ENCODE measurements at regions not wholly inside any gene's neighbourhood (a gene's known extent, or its start where the extent isn't known, plus 50 kb on each side); places are given as distances from the start of the nearest gene placed in this dataset.

DNA sequence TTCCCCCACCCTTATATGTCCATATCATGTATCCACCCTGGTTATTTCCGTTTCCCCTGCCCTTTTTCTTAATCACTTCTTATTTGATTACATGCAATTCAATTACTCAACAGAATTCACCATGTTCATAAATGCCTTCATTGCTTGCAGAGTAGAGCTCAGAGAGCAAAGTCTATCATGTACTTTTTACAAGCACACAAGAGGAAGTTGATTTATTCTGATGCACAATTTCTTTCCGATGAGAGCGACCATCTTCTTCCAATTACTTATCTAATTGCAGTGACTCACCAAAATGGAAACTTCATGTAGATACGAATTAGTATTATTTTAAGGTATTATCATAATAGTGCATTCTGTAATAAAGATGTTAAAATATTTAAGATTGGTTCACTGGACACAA is 430.5 kb upstream of the KLF6 start:
- no peak for TF ChIP-seq GATA3 (IDR thresholded peaks at IDR 0.05; ENCODE audit: low read depth, low read length)
- no peak for TF ChIP-seq GATA2 (IDR thresholded peaks at IDR 0.05; ENCODE audit: low read depth, low read length)

DNA sequence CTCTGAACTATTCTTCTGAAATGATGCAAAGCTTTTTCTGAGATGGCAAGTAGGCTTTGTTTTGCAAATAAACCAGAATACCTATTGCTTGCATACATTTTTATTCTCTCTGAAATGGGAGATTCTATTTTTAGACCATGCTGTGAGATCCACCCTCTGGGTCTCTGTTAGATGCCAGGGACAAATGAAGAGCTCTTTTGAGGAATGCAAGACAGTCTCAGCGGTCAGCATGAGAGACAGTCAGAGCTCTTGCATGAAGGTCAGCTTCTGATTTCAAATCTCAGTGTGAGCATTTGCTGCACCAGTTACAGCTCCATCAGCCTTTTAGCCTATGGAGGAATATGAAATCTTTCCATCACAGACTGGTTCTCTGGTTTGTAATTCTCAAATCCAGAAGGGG is 429.9 kb upstream of the KLF6 start:
- TF ChIP-seq GATA3 (IDR thresholded peaks at IDR 0.05; ENCODE audit: low read depth, low read length) (no peak), GATA2 (IDR thresholded peaks at IDR 0.05; ENCODE audit: low read depth, low read length) (no peak)

DNA sequence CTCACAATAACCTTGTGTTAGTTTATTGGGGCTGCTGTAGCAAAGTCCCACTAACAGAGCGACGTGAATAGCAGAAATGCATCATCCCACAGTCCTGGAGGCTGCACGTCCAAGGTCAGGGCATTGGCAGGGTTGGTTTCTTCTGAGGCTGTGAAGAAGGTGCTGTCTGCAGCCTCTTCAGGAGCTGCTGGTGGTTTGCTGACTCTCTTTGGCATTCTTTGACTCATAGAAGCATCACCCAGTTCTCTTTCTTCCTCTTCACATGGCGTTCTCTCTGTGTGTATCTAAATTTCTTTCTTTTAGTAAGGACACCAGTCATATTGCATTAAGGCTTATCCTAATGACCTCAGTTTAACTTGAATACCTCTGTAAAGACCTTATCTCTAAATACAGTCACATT is 428.4 kb upstream of the KLF6 start:
- TF ChIP-seq GATA3 (IDR thresholded peaks at IDR 0.05; ENCODE audit: low read depth, low read length): no peak
- TF ChIP-seq GATA2 (IDR thresholded peaks at IDR 0.05; ENCODE audit: low read depth, low read length): no peak

DNA sequence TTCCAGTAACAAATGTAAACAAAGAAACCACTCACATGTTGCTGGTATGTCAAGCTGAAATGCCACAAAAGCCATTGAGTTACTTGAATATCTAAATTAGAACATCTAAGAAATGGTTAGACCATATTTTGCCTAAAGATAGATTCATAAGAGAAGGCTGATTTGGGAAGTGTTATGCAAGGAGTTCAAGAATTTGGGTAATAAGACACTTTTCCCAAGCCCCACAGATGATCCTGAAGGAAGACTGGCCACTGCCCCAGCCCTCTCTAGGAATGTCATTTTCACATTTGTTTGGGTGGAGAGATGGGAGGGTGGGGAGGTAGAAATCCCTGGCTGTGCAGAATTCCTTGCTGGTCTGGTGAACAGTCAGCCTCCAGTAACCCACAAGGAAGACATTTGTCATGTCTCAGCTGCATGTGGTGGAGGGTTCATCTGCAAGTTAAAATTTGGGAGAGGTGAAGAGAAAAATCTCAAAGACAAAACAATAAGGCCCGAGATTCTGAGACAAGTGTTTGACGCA is 427.2 kb upstream of the KLF6 start:
- TF ChIP-seq GATA3 (IDR thresholded peaks at IDR 0.05; ENCODE audit: low read depth, low read length) (no peak), GATA2 (IDR thresholded peaks at IDR 0.05; ENCODE audit: low read depth, low read length) (no peak)

DNA sequence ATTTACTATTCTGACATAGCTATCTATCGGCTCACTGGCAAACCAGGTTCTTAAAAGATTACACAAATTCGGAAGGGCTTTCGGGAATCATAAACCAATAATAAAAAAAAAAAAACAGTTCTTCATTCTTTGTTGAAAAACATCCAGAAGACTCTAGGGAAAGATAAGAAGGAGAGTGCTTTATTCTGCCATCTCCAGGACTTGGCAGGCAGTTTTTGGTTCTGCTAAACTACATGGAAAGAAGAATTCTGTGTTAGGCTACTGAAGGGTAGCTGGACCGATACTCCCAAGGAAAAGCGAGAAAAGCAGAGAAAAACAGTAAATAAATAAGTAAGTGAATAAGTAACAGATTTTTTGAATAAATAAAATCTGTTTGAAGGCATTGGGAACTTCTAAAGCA is 423.5 kb upstream of the KLF6 start:
- no peak for TF ChIP-seq GATA3 (IDR thresholded peaks at IDR 0.05; ENCODE audit: low read depth, low read length)
- no peak for TF ChIP-seq GATA2 (IDR thresholded peaks at IDR 0.05; ENCODE audit: low read depth, low read length)

DNA sequence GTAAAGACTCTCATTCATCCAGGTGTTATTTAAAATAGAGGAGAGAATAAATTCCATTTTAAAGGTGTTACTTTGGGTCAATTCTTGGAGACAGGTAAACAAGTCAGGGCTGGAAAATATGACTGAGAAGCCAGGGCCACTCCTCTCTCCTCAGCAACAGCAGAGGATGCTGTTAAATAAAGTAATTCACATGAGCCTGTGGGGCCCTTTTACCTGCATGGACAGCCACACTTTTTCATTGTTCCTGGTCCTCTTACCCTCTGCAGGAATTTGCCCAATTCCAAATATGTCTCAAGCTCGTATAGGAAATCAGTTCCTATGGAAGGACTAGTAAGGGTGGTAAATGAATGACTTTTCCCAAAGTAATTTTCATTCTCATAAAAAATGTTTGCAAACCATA is 420.1 kb upstream of the KLF6 start:
- TF ChIP-seq GATA3 (IDR thresholded peaks at IDR 0.05; ENCODE audit: low read depth, low read length): no peak
- TF ChIP-seq GATA2 (IDR thresholded peaks at IDR 0.05; ENCODE audit: low read depth, low read length): no peak

DNA sequence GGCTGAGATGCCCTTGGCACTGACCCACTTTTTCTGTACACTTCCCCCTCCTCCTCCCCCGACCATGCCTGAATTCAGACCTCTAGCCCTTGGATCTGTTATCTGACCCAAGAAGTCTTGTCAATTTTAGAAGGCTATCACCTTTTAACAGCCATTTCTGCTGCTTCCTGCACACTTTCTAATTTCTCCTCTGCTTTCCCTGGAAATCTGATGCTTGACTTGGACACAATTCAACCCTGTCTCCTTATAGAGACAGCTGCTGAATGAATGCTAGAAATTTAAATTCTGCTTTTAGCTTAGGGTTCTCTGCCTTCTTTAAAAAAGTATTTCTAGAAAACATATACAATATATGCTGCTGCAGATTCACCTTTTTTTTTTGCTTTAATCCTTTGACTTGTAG is 417.9 kb upstream of the KLF6 start:
- TF ChIP-seq GATA3 (IDR thresholded peaks at IDR 0.05; ENCODE audit: low read depth, low read length) (no peak), GATA2 (IDR thresholded peaks at IDR 0.05; ENCODE audit: low read depth, low read length) (no peak)

DNA sequence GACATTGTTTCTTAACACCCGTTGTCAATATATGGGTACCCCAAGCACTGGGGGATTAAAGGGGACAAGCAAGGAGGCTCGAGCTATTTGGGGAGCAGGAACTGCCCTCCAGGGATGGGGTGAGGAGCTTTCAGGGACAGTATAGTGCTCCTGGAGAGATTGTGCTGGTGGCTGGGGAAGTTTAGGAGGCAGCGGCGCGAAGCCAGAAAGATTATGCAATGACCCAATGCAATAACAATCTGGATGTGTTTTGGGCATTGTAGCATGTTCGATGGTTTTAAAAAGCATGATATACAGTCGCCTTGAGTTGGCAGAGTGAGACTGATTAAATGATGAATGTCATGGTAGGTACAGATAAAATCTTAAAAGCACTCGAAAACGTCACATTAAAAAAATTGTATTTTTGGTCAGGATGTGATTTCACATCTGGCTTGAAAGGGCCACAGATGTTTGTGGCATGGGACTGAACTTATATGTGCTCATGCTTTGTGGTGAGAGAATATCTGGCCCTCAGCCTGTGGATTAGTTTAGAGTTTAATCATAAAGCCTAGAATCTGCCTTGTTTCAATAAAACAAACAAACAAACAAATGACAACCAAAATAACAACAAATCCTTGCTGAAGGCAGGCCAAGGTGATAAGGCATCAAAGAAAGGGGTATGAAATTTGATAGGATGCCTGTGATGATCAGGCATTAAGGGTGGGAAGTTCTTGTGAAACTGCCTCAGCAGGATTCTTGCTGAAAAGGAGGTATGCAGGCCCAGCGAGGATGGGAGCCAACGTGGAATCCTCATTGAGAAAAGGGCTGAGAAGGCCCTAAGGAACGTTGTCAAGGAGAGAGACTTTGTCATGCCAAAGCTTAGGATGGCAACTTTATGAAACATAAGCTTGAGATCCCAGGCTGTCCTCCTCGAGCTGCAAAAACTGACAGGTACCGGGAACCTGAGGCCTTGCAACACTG is 417.1 kb upstream of the KLF6 start:
- TF ChIP-seq GATA3 (IDR thresholded peaks at IDR 0.05; ENCODE audit: low read depth, low read length): peak; percentile 49
- peak; percentile 47; the same call in 1 of the 2 replicates for TF ChIP-seq GATA2 (IDR thresholded peaks at IDR 0.05; ENCODE audit: low read depth, low read length)

DNA sequence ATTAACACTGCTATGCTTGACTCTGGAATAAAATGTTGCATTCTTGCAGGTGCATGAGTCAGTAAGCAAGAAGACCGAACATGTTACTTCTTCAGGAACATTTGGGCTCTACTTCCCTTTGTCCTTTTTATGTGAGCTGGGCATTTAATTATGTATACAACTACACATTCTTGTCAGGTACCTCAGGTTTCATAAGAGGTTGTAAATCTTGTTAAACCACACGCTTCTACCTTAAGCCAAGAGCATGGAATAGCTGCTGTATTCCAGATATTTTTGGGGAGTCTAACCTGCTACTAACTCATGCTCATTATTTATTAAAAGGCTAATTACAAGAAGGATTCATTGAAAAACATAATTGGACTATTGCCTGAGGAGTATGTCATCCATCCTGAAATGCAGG is 414.2 kb upstream of the KLF6 start:
- TF ChIP-seq GATA2 (IDR thresholded peaks at IDR 0.05; ENCODE audit: low read depth, low read length) (no peak), GATA3 (IDR thresholded peaks at IDR 0.05; ENCODE audit: low read depth, low read length) (no peak)

DNA sequence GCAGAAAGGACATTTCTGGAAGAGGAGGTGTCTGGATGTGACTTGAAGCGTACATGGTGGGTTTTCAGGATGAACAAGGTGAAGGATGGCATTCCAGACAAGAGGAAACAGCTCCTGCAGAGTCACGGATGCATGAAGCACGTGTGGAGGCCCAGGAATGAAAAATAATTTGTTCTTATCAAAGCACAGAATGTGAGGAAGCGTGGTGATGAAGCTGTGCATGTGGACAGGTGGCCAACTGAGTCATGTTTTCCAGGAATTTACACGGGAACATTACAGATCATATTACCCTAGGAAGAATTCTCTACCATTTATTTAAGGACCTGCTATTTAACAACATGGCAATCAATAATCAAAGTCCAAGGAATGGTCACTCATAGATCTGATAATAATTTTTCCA is 413.2 kb upstream of the KLF6 start:
- TF ChIP-seq GATA2 (IDR thresholded peaks at IDR 0.05; ENCODE audit: low read depth, low read length) (no peak), GATA3 (IDR thresholded peaks at IDR 0.05; ENCODE audit: low read depth, low read length) (no peak)

DNA sequence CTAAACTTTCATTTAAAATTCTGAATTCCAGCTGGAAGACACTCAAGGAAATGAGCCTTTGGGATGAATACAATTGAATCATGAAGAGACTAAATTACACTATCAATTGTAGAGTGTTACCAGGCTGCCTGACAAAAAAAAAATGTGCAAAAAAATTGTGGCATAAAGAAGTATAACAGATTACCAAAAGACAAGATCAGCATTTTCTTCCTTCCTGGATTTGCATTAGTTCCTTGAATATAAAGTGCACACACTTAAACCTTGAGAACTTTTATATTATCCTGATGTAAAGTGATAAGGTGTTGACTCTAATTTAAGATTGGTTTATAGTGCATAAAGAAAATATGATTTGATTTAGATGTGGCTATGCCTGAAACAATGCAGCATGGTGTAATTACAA is 412.7 kb upstream of the KLF6 start:
- TF ChIP-seq GATA3 (IDR thresholded peaks at IDR 0.05; ENCODE audit: low read depth, low read length) (no peak), GATA2 (IDR thresholded peaks at IDR 0.05; ENCODE audit: low read depth, low read length) (no peak)

DNA sequence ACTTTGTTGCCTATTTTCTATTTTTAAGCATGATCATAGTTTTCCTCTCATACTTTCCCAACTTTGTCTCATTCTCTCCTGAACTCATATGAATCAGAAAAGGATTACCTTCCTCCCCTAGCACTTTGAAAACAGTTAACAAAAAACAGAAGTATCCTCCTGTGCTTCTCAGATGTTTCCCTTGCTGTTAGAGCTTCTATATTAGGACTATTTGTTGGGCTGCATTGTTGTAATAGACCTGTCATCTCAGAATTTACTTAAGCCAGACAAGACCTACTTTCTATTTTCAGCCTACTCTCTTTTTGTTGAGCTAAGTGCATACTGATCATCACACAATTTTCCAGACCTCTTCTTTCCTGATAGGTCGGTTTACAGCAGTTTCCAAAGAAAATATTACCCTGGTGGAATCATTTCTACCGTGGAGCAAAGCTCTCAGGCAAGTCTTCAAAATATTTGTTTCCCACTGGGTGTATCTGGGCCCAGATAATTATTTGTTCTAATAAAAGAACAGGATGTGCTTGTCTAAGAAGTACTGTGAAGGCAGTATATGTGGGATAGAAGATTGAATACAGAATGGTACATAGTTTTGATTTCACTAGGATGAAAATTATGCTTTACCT is 411.9 kb upstream of the KLF6 start:
- TF ChIP-seq GATA2 (IDR thresholded peaks at IDR 0.05; ENCODE audit: low read depth, low read length) (no peak), GATA3 (IDR thresholded peaks at IDR 0.05; ENCODE audit: low read depth, low read length) (no peak)

DNA sequence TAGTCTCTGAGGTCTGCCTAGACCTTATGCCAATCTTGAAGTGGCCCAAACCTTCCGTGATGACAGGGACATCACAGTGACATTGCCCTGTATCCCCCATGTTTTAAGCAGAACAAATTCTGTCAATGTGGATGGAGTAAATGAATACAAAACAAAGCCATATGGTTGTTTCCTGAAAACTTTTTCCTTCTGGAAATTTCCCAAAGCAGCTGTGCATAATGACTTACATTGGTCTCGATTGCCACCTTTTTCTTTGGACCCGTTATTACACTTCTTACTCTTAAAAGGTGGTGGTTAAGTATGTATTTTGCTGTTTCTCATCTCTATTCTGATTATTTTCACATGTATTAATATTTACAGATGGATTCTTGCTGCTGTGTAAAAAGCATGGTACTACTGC is 411.2 kb upstream of the KLF6 start:
- TF ChIP-seq GATA3 (IDR thresholded peaks at IDR 0.05; ENCODE audit: low read depth, low read length) (no peak), GATA2 (IDR thresholded peaks at IDR 0.05; ENCODE audit: low read depth, low read length) (no peak)

DNA sequence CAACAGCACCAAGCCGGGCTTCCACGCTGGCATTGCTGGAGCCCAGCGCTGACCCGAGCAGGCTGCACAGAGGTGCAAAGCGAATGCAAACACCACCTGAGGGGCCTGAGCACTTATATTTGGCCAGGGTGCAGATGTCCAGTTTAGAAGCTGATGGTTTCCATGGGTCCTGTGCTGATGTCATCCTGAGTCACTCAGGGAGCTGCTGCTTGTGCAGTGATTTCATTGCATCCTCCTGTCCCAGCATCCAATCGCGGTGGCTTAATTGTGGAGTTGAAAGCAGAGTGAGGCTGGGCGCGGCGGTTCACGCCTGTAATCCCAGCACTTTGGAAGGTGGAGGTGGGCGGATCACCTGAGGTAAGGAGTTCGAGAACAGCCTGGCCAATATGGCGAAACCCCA is 410.2 kb upstream of the KLF6 start:
- TF ChIP-seq GATA2 (IDR thresholded peaks at IDR 0.05; ENCODE audit: low read depth, low read length): no peak
- no peak for TF ChIP-seq GATA3 (IDR thresholded peaks at IDR 0.05; ENCODE audit: low read depth, low read length)

DNA sequence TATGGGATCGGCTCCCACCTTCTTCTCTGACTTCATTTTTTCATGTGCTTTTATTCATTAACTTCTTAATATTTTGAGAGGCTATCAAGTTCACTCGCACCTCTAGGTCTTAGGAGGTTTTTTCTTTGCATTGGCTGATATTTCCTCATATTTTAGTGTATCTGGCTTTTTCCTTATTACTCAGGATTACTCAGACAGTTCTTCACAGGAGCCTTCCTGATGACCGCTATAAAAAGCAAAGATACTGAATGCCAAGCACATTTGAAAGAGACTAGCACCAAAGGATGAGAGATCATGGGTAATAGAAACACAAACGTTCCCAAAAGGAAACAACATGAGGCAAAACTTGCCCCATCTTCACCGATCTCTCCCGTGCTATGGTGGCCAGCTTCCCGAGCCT is 409.2 kb upstream of the KLF6 start:
- TF ChIP-seq GATA3 (IDR thresholded peaks at IDR 0.05; ENCODE audit: low read depth, low read length) (no peak), GATA2 (IDR thresholded peaks at IDR 0.05; ENCODE audit: low read depth, low read length) (no peak)

Data from SH-SY5Y (cell line).